Embryonic facial prominence (tissue), 1 donor: ENCODE measurements at regions not wholly inside any gene's neighbourhood (a gene's known extent, or its start where the extent isn't known, plus 50 kb on each side); places are given as distances from the start of the nearest gene placed in this dataset.
"Not testable (repeated sequence)": the region's sequence is repeated elsewhere in the genome, so short reads cannot be mapped to it uniquely, and the experiment has no call there.

Source experiments
- DNase-seq: peaks from one replicate; pipeline ENCODE4 v3.0.0-alpha.2; 2016; ENCODE audit errors: extremely low spot score

DNA sequence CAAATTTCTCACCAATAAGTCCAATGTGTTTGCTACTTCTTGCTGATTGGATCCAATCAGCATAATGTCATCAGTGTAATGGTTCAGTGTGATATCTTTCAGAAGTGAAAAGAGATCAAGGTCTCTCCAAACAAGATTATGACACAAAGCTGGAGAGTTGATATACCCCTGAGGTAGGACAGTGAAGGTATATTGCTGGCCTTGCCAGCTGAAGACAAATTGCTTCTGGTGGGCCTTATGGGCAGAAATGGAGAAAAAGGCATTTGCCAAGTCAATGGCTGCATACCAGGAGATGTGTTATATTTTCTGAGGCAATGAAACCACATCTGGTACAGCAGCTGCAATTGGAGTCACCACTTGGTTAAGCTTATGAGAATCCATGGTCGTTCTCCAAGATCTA, 131.7 kb upstream of the PCBD1 start:
- DNase-seq = not testable (repeated sequence)

- no peak for DNase-seq
Observed at GRCh38 chr10:71021402-71021801, 133.0 kb upstream of the PCBD1 start.

DNA sequence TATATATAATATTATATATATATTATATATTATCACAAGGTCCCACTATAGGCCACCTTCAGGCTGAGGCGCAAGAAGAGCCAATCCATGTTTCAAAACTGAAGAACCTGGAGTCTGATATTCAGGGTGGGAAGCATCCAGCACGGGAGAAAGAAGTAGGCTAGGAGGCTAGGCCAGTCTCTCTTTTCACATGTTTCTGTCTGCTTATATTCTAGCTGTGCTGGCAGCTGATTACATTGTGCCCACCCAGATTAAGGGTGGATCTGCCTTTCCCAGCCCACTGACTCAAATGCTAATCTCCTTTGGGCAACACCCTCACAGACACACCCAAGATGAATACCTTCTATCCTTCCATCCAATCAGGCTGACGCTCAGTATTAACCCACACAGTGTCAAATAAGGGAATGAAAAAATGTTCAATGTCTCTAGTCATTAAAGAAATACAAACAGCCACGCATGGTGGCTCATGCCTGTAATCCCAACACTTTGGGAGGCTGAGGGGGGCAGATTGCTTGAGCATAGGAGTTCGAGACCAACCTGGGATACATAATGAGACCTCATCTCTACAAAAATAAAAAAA, 135.4 kb upstream of the PCBD1 start:
- no peak for DNase-seq

- DNase-seq = no peak
Observed at GRCh38 chr10:71024490-71024889, 136.1 kb upstream of the PCBD1 start.

GRCh38 chr10:71025535-71025934, 137.2 kb upstream of the PCBD1 start:
- DNase-seq = no peak

GRCh38 chr10:71028066-71028465, 139.7 kb upstream of the PCBD1 start:
- DNase-seq = no peak

- DNase-seq = no peak
Observed at GRCh38 chr10:71029411-71029892, 141.1 kb upstream of the PCBD1 start.

DNA sequence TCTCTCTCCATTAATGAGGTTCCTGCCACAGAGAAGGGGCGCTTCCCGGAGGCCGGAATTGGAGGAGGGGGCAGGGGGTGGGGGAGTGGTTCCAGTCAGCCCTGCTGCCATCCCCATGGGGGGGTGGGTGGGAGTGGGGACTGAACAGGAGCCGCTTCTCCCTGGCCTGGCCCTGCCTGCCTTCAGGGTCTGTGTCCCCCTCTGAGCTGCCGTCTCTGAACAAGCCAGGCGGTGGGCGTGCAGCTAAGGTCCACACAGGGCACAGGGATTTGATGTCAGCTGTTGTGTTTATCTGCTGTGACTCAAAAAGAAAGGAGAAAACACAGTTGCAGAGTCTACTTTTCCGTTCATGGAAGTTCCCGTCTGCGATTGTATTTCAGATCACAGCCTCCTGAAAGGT, 141.5 kb upstream of the PCBD1 start:
- no peak for DNase-seq

DNA sequence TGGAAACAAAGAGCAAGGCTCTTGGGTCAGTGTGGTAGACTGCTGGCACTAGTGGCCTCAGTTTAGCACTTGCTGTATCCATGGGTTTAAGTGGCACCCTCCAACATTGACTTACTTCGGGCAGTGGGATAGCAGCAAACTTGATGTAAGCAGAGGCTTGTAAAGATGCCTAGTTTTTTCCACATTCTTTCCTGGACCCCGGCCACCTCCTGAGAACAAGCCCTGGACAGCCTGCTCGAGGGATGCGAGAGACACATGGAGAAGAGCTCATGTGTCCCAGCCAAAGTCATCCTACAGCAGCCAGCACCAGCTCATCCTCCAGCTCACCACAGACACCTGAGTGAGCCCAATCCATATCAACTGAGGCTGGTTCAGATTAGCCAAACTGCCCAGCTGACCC, 142.7 kb upstream of the PCBD1 start:
- DNase-seq = no peak

DNA sequence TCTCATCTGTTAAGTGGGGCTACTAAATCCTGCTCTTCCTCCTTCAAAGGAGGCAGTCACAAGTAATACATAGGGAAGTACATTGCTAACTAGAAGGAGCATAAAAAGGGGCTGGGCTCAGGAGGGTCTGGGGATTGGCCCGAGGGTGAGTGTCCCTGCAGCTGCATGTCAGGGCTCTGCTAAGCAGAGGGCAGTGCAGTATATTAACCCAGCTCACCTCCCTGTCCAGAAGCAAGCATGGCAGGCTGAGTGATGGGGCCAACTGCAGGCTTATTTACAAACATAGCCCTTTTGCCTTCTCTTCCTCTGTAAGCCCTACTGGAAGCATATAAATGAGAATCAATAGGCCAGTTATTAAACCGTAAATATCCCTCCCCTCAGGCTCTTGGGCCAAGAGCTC, 143.2 kb upstream of the PCBD1 start:
- DNase-seq = no peak

- no peak for DNase-seq
Observed at GRCh38 chr10:71032887-71033286, 144.5 kb upstream of the PCBD1 start.

DNA sequence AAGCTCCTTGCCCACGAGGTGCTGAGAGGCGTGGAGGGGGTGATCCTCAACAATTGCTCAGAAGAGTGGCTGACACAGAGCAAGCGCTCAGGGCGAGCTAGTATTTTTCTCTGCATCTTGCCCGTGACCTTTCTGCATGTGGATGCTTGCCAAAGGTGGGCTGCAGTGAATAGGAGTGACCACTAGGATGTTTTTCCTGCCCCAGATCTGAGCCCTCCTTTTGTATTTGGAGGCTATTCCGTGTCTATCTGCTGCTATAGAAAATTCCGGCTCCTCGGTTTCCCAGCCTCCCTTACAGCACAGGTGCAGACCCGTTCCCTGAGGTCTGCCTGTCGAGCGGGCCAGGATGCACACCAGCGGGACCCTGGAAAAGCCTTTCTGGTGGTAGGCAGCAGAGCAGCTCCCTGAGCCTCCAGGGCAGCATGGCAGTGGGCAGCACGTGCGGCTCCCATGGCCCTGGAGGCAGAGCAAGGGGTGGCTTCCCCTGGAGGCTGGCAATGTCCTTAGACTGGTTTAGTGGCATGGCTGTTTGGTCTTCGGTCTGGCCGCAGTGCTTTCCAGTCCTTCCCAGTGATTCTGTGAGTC, 145.1 kb upstream of the PCBD1 start:
- no peak for DNase-seq

GRCh38 chr10:71035511-71036296, 147.3 kb upstream of the PCBD1 start:
- DNase-seq = no peak

- no peak for DNase-seq
Observed at GRCh38 chr10:71036297-71036966, 148.1 kb upstream of the PCBD1 start.

DNA sequence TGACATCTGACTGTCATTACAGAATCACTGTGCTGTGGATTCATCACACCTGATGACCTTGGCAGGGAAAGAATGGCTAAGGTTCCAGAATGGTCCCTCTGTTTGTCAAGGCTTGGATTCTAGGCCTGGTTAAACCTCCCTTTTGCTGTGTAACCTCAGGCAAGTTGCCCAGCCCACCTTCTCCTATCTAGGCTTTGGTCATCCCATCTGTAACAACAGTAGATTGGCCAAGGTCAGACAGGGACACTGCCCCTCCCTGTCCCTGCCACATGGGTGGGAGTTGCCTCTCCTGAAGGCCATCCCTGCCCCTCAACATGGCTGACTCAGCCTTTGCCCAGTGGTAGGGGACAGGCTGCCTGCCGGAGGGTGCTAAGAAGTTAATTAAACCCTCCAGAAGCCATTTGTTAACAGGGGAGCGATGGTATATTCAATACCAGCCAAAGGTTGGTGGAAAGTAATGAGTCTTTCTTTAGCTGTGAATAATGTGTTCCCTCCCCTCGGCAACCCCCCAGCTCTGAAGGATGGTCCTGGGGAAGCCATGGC, 149.8 kb upstream of the PCBD1 start:
- no peak for DNase-seq

- no peak for DNase-seq
Observed at GRCh38 chr10:71038921-71039320, 150.6 kb upstream of the PCBD1 start.

DNA sequence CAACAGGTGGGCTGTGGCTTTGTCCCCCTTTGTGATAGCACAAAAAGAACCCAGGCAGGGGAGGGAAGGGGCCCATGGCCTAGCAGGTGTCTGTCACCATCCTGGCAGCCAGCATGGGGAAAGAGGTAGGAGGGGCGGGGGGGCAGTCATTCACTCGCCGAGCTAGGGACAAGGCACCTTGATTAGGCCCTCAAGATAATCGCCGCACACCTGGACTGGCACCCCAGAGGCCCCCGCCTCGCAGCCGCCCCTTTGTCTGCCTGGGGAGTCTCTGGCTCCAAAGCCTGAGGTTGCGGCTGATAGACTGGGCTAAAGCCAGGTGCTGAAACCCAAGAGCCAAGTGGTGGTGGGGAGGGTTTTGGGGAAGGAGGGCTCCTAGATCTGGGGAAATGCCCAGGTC, 151.2 kb upstream of the PCBD1 start:
- no peak for DNase-seq

GRCh38 chr10:71040343-71040742, 152.0 kb upstream of the PCBD1 start:
- DNase-seq = no peak

DNA sequence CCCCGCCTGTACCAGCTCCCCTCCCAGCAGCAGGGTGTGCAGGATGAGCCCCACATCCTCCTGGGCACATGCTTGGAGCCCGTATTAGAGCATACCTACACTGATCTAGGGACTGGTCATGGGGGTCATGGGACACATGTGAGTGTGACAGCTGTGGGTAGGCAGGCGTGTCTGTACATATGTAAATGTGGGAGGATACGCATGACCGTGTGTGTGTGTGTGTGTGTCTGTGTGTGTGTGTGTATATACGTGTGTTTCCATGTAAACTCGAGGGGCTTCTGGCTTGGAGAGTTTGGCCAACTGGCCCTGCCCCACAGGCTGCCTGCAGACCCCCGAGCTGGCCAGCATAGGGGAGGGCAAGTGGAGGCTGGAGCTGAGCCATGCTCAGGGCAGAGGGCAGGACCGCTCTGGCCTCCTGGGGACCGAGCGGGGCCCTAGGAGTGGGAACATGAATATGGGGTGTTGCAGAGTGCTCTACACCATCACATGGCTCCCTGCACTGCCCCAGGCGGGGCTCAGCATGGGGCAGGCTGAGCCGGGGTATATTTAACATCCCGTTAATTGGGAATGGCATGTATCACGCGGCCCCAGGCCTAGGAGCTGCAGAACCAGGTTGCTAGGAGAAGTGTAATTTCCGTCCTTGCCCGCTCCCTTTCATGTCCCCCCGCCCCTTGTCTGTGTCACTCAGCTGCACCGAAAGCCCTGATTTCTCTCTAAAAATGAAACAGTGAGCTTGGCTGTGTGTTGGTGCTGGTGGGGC, 152.7 kb upstream of the PCBD1 start:
- DNase-seq = no peak

DNA sequence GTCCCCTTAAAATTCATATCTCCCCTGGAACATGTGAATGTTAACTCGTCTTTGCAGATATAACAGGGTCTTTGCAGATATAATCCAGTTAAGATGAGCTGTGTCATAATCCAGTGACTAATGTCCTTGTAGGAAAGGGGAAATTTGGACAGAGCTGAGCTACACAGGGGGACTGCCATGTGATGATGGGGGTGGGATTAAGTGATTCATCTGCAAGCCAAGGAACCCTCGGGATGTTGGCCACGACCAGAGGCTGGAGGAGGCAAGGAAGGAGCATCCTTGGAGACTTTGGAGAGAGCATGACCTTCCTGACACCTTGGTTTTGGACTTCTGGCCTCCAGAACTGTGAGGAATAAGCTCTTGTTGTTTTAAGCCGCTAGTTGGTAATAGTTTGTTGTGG, 153.9 kb upstream of the PCBD1 start:
- DNase-seq = no peak

GRCh38 chr10:71042699-71043098, 154.3 kb upstream of the PCBD1 start:
- DNase-seq = no peak

DNA sequence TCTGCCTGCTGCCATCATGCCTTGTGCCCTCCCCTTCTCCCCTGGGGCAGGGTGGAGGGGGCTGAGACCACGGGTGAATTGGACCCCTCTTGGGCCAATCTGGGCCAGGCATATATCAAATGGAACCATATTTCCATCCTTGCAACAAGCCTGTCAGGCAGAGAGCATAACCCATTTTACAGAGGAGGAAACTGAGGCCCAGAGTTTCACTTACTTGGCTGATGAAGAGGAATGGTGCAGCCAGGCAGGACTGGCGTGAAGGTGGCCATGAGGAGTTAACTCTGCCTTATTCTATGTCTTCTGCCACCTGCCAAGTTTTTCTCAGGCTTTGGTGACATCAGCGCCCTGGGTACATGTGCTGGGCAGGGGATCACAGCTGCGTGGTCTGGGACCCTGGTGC, 155.5 kb upstream of the PCBD1 start:
- no peak for DNase-seq
